Activated CD8-positive, alpha-beta memory T cell treated with anti-CD3 and anti-CD28 coated beads, Interleukin-2, amount 50 U/mL, for 1 hour (primary cell): ENCODE measurements at regions not wholly inside any gene's neighbourhood (a gene's known extent, or its start where the extent isn't known, plus 50 kb on each side); places are given as distances from the start of the nearest gene placed in this dataset.
"Not testable (repeated sequence)": the region's sequence is repeated elsewhere in the genome, so short reads cannot be mapped to it uniquely, and the experiment has no call there.

Source experiments
- DNase-seq: peaks from one replicate; pipeline ENCODE4 v3.0.0-alpha.2; 2020; ENCODE audit errors: extremely low read depth

GRCh38 chr4:152063621-152064240 lies 302.9 kb upstream of the GATB start:
- DNase-seq, result no peak

DNA sequence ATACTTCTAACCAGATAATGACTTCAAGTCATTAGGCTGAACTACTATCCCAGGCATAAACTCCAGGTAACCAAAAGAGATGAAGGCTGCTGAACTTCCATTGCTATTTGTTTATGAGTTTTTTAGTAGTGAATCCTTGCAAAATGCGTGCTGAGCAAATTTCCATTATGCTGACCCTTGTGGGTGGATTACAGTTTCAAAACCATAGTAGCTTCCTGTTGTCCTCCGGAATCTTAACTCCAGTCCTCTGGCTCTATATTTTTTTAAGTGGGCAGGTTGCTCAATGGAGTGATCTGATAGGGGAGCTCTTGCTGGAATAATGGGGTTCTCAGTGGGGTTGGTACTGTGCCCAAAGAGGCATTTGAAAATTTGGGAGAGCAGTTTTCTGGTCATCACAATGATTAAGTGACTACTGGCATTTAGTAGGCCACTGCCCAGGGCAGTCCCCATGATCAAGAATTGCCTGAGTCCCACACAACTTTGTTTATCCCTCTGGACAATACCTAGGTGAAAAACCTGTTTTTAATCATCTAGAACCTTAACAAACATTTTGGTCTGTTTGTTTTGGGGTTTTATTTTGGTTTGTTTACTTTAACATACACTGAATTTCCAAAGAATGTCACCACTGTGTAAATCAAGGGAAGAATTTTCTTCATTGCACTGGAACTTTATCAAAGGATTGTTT lies 302.3 kb upstream of the GATB start:
- DNase-seq, result no peak

GRCh38 chr4:152054731-152055130 lies 293.9 kb upstream of the GATB start:
- no peak for DNase-seq

DNA sequence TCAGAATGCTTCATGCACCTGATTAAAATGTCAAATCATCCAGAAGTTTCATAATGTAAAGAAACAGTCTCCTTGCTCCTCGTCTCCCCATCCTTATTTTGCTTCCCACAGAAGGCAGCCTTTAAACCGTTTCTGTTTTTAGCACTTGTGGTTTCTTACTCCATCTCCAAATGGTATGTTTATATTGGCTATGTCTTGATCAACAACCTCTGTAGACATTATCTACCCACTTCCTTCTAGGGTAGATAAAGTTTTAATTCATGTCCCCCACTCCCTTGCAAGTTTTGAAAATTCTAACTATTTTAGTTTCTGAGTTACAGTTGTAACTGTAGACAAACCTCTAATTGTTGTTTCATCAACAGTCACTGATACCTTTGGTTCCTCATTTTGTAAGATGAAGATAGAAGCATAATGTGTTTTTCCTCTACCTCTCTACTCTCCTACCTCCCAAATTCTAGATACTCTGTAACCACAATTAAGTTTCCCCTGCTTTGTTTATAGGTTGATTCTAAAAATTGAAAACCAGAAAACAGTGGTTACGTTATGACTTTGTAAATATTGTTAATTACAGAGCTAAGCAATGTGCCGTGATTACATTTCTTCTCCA lies 291.7 kb upstream of the GATB start:
- DNase-seq, result no peak

DNA sequence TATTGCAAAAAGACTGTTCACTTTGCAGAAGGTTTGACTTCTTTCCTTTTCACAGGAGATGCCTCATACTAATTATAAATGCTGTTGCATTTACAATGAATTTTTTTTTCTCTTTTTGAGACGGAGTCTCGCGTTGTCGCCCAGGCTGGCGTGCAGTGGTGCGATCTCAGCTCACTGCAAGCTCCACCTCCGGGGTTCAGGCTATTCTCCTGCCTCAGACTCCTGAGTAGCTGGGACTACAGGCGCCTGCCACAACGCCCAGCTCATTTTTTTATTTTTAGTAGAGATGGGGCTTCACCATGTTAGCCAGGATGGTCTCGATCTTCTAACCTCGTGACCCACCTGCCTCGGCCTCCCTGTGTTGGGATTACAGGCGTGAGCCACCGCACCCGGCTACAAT lies 290.5 kb upstream of the GATB start:
- DNase-seq, result not testable (repeated sequence)

DNA sequence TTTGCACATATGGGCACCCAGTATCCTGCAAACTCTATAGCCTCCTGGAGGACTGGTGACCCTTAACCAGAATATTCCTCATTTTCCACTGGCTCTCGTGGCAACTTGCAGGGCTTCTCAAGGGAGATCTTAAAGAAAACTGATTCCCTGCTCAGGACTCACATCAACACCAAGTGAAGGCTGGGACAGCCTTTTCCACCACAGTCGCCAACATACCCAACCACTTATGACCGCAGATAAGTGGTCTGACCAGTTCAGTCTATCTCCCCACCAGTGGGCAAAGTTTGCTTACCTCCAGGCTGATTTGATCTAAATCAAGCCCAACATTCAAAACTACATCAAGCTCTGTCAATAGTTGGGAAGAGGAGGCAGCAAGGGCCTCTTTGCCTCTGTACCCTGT lies 289.3 kb upstream of the GATB start:
- no peak for DNase-seq

- DNase-seq, result no peak
Observed at GRCh38 chr4:152047451-152047850, 286.6 kb upstream of the GATB start.

DNA sequence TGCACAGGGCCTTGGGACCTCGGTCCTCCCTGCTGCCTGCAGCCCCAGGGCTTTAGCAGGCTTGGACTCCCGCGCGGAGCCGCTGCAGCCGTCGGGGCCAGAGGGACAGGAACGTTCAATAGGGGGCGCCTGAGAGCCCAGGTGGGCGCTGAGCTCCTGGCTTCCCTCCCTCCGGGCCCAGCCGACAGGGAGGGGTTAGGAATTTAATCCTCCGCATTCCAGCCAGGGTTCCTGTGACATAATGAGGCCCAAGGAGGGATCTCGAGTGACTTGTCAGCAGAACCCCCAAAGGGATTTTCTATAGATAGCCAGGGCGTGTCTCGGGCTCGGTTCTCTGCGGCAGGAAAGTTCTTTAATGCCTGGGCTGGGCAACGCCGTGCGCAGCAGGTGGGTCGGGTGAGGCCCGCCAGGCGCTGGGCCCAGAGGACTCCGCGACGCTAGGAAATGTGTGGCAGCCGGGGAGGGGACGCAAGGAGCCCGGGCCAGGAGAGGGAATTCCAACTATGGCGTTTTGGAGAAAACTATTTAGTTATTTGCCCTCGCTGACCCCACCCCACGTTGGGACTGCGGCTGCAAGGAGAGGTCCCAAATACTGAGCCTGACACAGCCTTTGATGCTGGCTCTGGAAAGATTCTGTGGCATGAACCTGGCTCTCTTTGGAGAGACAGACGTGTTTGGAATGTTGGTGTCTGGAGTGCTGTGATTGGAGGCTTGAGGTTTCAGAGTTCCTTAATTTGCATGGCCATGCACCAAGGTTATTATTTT lies 285.2 kb upstream of the GATB start:
- DNase-seq, result no peak

DNA sequence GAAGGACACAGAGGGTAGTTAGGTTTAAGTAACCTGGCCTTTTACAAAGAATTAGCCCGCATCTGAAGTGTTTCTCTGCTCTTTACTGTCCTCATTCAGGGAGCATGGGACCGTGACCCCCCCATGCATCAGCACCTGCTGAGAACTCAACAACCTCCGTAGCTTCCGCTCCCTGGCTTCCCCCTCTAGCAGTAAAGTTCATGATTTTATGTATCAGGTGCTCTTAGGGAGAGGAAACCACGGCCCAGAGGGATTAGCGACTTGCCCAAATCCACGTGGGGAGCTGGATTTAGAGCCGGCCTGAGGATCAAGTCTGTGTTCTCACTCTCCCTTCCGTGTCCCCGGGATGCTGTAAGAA lies 284.6 kb upstream of the GATB start:
- no peak for DNase-seq

GRCh38 chr4:152044331-152045036 lies 283.7 kb upstream of the GATB start:
- DNase-seq, result no peak

DNA sequence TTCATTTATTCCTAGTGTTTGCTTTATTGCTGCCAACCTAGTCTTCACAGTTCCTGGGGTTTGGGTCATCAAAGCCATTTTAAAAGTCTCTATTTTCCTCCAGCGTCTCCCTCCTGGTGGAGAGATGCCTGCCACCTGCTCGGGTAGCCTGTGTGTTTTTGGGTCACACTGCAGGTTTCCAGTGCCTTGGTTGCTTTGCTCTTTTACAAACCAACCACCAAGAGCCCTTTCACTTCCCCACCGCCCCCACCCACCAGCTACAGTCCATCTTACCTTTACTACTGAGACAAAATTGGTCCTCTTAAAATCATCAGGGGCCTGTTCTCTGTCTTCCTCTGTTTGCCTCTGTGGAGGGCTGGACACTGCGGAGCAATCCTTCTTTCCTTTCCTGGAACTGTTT lies 280.5 kb upstream of the GATB start:
- no peak for DNase-seq

- no peak for DNase-seq
Observed at GRCh38 chr4:152039691-152040090, 278.9 kb upstream of the GATB start.

GRCh38 chr4:152039023-152039481 lies 278.2 kb upstream of the GATB start:
- no peak for DNase-seq

GRCh38 chr4:152038238-152038637 lies 277.4 kb upstream of the GATB start:
- DNase-seq, result no peak

GRCh38 chr4:152037435-152037834 lies 276.6 kb upstream of the GATB start:
- DNase-seq, result no peak

- no peak for DNase-seq
Observed at GRCh38 chr4:152033621-152034020, 272.8 kb upstream of the GATB start.

GRCh38 chr4:152032722-152033131 lies 271.9 kb upstream of the GATB start:
- no peak for DNase-seq

DNA sequence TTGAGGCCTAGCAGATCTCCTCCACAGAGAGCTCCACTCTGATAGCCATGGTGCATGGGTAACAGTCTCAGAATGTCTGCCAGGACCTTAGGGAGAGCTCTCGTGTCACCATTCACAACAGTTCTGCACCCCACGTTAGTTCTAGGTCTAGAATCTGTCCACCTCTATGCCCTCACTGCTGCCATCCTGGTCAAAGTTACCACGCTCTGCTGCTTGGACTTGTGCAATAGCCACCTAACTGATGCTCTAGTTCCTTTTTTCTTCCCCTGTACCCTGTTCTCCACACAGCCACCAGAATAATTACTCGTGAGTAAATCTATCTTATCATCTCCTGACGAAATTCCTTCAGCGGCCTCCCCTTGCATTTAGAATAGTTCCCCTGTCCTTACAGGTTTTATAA lies 268.8 kb upstream of the GATB start:
- no peak for DNase-seq

GRCh38 chr4:152028131-152028530 lies 267.3 kb upstream of the GATB start:
- DNase-seq, result no peak

DNA sequence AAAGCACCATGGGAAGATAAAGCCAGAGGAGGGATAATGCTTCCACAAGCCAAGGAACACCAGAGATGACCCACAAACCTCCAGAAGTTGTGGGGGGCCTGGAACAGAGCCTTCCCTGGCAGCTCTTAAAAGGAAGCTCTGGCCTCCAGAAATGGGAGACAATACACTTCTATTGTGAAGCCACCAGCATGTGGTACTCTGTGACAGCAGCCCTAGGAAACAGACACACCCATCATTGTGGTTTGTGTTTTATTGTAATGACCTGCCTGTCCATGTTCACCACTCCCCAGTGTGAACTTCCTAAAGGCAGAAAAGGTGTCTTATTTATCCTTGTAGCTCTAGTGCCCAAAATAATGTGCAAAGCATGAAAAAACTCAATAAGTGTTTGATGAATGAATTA lies 264.1 kb upstream of the GATB start:
- DNase-seq, result no peak

DNA sequence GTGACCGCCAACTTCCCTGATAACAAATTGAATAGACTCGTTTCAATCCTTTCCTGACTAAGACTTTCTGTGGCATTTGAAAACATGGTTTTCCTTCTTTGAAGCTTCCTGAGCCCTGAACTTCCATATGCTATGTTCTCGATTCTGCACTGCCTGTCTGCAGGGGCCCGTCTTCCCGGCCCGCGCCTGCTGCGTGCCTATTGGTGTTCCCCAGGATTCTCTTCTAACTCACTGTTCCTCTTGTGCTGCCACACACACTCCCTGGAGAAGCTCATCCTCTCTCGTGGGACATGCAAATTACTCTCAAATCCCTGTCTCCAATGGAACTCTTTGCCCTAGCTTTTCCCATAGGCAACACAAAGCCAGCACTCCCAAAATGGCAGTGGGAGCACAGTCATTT lies 262.9 kb upstream of the GATB start:
- DNase-seq, result no peak

GRCh38 chr4:152022543-152022942 lies 261.7 kb upstream of the GATB start:
- DNase-seq, result no peak
